Neuron (in vitro differentiated cells): ENCODE measurements at regions not wholly inside any gene's neighbourhood (a gene's known extent, or its start where the extent isn't known, plus 50 kb on each side); places are given as distances from the start of the nearest gene placed in this dataset.

Experiments used
- H2AFZ ChIP-seq: one replicate; pipeline ENCODE4 v1.6.1; 2013; ENCODE audit warnings: low read depth, mild to moderate bottlenecking, inconsistent platforms, low read length, moderate library complexity
- H3K27me3 ChIP-seq: one replicate; pipeline ENCODE4 v1.6.1; 2013; ENCODE audit warnings: low read length; ENCODE audit not compliant: insufficient read depth
- H3K36me3 ChIP-seq: one replicate; pipeline ENCODE4 v1.6.1; 2013; ENCODE audit warnings: low read length; ENCODE audit not compliant: insufficient read depth
- H3K4me1 ChIP-seq: one replicate; pipeline ENCODE4 v1.6.1; 2013; ENCODE audit warnings: low read length; ENCODE audit not compliant: insufficient read depth
- H3K4me3 ChIP-seq: 2 replicates; pipeline ENCODE4 v1.5.1; 2013; ENCODE audit warnings: mild to moderate bottlenecking, low read length, moderate library complexity
- H3K9me3 ChIP-seq: one replicate; pipeline ENCODE4 v1.6.1; 2013; ENCODE audit warnings: low read length

DNA sequence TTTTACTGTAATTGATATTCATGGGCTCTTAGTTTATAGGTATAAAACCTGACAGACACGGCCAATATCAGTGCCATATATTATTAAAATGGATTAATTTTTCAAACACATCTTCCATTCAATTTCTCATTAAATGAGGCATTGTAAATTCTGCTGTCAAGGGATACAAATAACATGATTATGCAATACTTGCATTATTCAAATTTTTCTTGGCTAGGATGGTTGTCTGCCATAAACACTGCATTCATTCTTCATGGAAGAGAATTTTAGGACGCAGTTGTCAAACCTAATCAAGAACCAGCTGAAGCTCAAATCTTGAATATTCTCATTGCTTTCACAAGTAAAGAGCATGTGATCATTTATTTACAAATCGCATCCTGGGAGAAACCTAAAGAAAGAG is 255.6 kb downstream of the RDH14 start:
- Histone ChIP-seq H3K36me3 (no peaks in the 10 kb centered on the region), H2AFZ (no peak overlapping the region)

DNA sequence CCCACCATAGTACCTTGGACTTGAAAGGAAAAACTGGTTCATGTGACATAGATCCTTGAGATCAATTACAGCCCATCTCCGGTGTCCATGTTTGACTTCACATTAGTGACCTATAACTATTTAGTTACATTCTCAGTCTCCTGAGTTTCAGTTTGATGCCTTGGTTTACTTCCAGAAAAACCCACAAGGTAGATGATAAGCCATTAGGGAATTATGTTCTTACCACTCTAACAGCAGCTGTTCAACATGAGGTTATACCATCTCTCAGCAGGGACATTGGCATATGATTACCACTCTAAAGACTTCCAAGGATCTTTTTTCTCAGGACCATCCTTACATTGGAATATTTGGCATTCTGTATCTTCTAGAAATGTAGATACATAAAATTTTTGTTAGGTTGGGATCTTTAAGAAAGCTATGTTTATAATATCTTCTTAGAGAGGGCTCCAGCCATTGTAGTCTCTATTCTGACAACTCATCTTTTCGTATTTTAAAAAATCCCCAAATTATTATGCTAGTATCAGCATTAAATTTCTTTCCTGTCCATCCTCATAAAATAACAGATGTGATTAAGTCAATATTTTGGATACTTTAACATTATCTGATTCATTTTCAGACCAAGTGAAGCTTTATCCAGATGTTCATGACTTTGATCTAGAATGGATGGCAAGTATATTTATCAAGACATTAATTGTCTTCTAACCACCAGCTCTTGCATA is 258.9 kb downstream of the RDH14 start:
- Histone ChIP-seq H3K9me3 (no peaks in the 10 kb centered on the region), H3K4me3 (no peak overlapping the region), H3K36me3 (no peaks in the 10 kb centered on the region), H2AFZ (no peak overlapping the region), H3K27me3 (no peaks in the 10 kb centered on the region), H3K4me1 (peaks cover 26% of the 10 kb centered on the region)

More for the DNA sequence above, 255.6 kb downstream of the RDH14 start:
- Histone ChIP-seq H3K27me3 (peaks cover 1% of the 10 kb centered on the region), H3K4me1 (peaks cover 15% of the 10 kb centered on the region), H3K4me3 (no peak overlapping the region), H3K9me3 (no peaks in the 10 kb centered on the region)

DNA sequence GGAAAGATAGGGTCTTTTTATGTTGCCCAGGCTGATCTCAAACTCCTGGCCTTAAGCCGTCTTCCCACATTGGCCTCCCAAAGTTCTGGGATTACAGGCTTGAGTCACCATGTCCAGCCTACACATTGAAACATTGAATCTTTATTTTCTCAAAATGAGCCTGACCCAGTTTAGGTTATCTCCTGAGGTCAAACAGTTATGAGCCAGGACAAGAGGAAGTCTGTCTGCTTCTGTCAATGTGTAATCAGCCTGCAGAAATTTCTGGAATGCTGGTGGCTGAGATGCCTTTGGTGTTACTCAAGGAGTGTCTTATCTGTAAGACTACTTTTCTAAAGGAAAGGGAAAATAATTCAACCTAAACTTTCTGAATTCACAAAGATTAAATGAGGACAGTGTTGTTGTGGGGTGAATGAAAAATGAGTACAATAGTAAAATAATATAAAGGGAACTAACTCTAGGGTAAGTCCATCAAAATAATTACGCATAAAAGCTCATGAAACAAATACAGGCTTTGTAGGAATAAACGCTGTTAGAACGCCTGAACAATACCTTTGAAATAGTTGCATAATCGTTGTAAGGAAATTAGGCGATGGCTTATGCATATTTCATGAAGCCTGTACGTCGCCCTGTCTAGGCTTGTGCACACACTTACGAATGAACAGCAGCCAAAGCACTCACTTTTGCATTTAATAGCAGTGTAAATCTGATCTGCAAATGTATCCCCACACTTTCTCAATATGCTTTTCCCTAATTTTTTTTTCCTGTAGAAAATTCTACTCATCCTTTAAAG is 260.8 kb downstream of the RDH14 start:
- Histone ChIP-seq H2AFZ (no peak overlapping the region), H3K36me3 (no peaks in the 10 kb centered on the region), H3K4me1 (peaks cover 26% of the 10 kb centered on the region), H3K27me3 (no peaks in the 10 kb centered on the region), H3K9me3 (no peaks in the 10 kb centered on the region), H3K4me3 (no peak overlapping the region)

DNA sequence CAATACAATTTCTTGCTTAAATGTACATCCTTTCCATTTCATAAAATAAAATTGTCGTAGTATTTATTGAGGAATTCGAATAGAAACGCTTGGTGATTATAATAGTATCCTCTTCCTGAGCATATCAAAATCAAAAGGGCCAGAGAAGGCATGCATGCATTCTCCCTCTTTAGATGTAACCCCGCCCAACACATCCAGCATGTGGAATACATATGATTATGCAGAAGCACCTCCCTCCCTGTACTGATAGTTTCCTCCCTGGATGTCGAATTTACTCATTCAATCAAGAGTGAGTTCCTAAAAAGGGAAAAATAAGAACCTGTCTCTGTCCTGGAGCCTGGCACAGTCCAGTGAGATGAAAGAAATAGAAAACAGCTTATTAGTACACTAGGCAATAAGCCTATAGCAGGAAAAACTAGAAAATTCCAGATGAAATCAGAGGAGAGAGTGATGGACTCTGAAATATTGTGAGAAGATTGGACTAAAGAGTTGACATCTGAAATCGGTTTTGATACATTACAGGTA is 262.9 kb downstream of the RDH14 start:
- H3K4me3 ChIP-seq: no peak overlapping the region
- H3K9me3 ChIP-seq: no peaks in the 10 kb centered on the region
- no peaks in the 10 kb centered on the region for H3K27me3 ChIP-seq
- H3K4me1 ChIP-seq: peaks cover 26% of the 10 kb centered on the region
- H3K36me3 ChIP-seq: no peaks in the 10 kb centered on the region
- H2AFZ ChIP-seq: no peak overlapping the region

DNA sequence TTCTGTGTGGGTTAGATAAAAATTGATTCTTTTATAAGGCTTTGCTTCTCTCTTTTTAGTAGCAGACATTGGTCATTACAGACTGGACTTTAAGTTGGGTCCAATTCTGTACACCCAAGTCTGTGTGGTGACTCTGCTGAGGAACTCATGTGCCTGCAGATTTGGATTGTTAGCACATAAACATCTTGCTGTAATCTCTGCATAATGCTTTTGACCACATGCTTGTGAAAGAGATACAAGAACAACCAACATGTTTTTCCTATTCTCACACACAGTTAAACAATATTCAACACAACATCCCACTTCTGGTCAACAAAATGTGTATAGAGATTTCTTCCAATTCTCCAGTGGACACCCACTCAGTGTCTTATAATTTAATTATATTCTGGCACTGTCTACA is 270.1 kb downstream of the RDH14 start:
- Histone ChIP-seq H2AFZ (no peak overlapping the region), H3K27me3 (no peaks in the 10 kb centered on the region), H3K4me3 (no peak overlapping the region), H3K36me3 (no peaks in the 10 kb centered on the region), H3K9me3 (no peaks in the 10 kb centered on the region), H3K4me1 (no peaks in the 10 kb centered on the region)

DNA sequence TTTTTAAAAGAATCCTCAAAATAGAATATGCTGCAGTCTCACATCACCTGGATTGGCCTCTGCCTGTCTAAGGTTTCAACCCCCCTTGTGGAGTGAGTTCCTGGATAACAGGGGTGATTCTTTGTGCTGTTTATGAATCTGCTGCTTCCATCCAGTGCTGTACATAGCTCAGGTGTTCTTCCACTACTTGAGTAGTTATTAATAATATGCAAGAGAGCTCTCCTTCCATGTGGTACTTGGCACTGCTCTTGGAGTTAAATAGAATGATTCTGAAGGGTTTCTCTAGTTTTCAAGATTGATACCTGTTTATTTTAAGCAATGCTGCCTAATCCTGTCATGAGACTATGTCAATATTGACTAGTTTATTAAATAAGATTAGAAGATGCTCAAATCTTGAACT is 273.6 kb downstream of the RDH14 start:
- no peaks in the 10 kb centered on the region for H3K4me1 ChIP-seq
- no peak overlapping the region for H3K4me3 ChIP-seq
- no peak overlapping the region for H2AFZ ChIP-seq
- no peaks in the 10 kb centered on the region for H3K9me3 ChIP-seq
- no peaks in the 10 kb centered on the region for H3K36me3 ChIP-seq
- H3K27me3 ChIP-seq: no peaks in the 10 kb centered on the region

DNA sequence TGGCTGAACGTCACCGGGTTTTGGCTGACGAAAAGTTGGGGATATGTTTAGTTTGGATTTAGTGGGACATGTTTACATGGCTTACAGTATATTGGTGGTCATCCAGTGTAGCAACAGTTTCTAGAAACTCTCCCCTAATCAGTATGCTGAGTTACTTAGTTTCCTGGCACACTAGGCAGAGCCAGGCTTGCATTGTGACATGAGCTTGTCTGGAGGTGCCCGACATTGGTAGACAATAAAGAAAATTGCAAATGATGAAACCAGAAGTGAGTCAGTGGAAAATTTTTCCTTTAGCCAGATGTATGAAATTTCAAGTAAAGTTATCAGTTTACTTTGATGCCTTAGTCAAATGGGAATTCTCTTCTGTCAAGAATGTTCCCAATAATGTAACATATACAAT is 276.1 kb downstream of the RDH14 start:
- no peaks in the 10 kb centered on the region for H3K9me3 ChIP-seq
- H3K27me3 ChIP-seq: no peaks in the 10 kb centered on the region
- no peaks in the 10 kb centered on the region for H3K36me3 ChIP-seq
- no peak overlapping the region for H3K4me3 ChIP-seq
- H2AFZ ChIP-seq: no peak overlapping the region
- H3K4me1 ChIP-seq: no peaks in the 10 kb centered on the region

DNA sequence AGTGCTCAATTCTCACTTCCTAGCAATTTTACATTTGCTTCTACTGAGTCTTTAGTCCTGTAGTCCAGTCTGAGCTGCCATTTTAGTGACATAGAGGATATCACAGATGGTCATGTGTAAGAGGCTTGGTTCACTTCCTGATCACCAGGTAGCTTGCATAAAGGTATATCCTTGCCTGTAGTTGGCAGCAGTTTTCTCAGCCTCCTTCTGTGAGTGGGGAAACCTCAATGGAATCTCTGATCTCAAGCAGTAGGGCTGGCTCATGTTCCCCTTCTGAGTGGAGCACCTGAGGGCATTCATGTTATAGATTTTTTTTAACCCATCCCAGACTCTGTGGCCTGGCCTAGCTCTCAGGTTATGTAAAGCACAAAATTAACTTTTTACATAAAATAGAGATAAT is 278.4 kb downstream of the RDH14 start:
- H2AFZ ChIP-seq: no peak overlapping the region
- H3K27me3 ChIP-seq: no peaks in the 10 kb centered on the region
- H3K9me3 ChIP-seq: no peaks in the 10 kb centered on the region
- no peaks in the 10 kb centered on the region for H3K36me3 ChIP-seq
- H3K4me1 ChIP-seq: no peaks in the 10 kb centered on the region
- no peak overlapping the region for H3K4me3 ChIP-seq

DNA sequence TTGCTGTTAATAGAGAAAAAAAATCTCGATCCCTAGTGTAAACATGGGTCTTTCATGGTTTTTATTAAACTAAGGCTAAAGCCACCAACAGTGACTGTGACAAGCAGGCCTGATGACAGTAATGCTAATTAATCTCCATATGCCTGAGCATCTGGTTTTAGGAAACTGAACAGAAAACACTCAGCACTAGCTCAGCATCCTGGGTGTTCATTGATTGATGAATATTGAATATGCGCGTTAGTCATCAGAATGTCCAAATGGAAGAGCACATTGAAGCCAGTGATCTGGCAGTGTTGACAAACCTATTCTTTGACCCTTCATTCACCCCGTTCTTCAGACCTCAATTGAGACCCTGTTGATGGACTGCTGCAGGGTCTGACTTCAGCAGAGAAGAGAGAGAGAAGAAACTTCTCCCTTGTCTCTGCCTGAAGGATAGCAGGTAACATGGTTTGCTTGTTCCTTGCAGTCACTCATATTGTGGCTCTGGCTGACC is 283.8 kb downstream of the RDH14 start:
- no peaks in the 10 kb centered on the region for H3K4me1 ChIP-seq
- no peaks in the 10 kb centered on the region for H3K9me3 ChIP-seq
- no peaks in the 10 kb centered on the region for H3K36me3 ChIP-seq
- H3K4me3 ChIP-seq: no peak overlapping the region
- no peak overlapping the region for H2AFZ ChIP-seq
- H3K27me3 ChIP-seq: no peaks in the 10 kb centered on the region

DNA sequence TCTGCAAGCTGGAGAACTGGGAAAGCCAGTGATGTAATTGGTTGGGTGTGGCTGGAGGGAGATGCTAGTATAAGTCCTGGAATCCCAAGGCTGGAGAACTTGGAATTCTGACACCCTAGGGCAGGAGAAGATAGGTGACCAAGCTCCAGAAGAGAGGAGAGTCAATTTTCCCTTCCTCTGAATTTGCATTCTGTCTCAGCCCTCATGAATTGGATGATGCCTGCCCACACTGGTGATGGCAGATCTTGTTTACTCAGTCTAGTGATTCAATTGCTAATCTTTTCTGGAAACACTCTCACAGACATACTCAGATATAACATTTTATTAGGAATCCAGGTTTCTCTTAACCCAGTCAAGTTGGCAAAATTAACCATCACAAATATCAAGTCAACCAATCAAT is 287.2 kb downstream of the RDH14 start:
- no peaks in the 10 kb centered on the region for H3K4me1 ChIP-seq
- no peak overlapping the region for H3K4me3 ChIP-seq
- no peak overlapping the region for H2AFZ ChIP-seq
- H3K36me3 ChIP-seq: no peaks in the 10 kb centered on the region
- H3K27me3 ChIP-seq: no peaks in the 10 kb centered on the region
- H3K9me3 ChIP-seq: no peaks in the 10 kb centered on the region

DNA sequence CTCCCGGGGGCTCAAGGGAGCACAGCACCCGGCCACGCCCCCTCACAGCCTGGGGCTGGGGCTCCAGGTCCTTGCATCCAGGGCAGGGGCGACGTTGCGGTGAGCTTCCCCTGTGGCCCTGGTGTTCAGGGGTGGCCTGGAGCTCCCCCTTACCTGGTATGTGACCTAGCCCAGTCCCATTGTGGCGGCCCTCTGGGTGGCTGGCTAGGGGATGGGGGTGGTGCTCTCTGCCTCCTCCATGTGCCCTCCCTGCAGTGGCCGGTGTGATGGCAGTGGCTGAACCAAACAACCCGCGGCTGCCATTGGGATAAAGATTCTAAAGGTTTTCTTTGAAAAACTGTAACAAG is 288.3 kb downstream of the RDH14 start:
- Histone ChIP-seq H2AFZ (no peak overlapping the region), H3K9me3 (no peaks in the 10 kb centered on the region), H3K4me1 (no peaks in the 10 kb centered on the region), H3K27me3 (no peaks in the 10 kb centered on the region), H3K36me3 (no peaks in the 10 kb centered on the region), H3K4me3 (no peak overlapping the region)

DNA sequence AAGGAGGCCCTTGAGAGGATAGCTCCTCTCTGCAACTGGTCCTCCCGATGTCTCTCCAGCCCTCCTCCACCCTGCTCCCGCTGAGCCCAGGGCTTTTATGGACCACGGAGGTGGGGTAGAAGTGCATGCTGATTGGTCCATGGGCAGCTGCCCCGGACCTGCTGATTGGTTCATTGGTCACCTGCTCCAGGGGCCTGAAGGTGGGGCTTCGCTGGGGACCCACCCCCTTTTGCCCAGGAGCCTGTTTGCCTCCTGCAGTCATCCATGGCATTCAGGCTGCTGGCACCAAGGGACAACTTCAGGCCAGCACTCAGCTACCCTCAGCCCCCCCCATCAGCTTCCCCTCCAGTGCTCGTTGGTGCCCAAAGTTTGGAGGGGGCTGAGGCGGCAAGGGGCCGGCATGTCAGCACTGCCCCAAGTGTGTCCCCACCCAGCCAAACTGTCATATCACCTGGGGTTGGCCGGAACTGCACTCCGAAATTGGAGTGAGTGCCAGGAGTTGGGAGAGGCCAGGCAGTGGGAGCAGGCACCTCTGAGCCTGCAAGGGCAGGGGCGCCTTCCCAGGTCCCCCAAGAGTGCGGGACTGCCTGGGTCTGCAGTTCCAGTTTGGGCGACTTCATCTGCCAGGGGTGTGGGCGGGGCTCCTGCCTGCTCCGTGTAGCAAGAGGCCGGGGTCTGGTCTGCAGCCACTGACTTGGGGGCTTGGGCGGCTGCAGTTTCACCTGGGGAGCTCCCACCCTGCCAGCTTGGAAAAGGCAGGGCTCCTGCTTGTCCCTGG is 288.9 kb downstream of the RDH14 start:
- H3K4me1 ChIP-seq: no peaks in the 10 kb centered on the region

DNA sequence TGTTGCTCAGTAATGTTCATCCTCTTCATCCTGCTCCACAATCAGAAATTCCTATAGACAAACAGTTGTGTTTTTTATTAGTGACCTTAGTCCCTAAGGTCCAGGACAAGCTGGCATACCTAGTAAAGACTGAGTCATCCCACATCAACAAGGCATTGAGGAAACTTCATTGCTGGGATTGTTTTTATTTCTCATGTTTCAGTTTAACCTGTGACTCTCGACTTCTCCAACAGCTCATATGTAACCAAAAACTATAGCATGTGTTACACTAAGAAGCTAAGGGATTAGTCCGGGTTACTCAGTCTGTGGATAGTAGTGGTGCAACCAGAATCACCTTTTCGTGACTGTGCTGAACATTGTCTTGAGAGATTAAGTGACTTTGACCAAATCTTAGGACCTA is 292.1 kb downstream of the RDH14 start:
- no peak overlapping the region for H3K4me3 ChIP-seq
- H3K36me3 ChIP-seq: no peaks in the 10 kb centered on the region
- H2AFZ ChIP-seq: no peak overlapping the region
- H3K4me1 ChIP-seq: no peaks in the 10 kb centered on the region
- H3K27me3 ChIP-seq: no peaks in the 10 kb centered on the region
- no peaks in the 10 kb centered on the region for H3K9me3 ChIP-seq

More for the DNA sequence above, 288.9 kb downstream of the RDH14 start:
- H2AFZ ChIP-seq: no peak overlapping the region
- no peak overlapping the region for H3K4me3 ChIP-seq
- no peaks in the 10 kb centered on the region for H3K27me3 ChIP-seq
- no peaks in the 10 kb centered on the region for H3K36me3 ChIP-seq
- H3K9me3 ChIP-seq: no peaks in the 10 kb centered on the region
